Mammary epithelial cell (primary cell): ENCODE measurements at regions not wholly inside any gene's neighbourhood (a gene's known extent, or its start where the extent isn't known, plus 50 kb on each side); places are given as distances from the start of the nearest gene placed in this dataset.

Experiments
- CTCF ChIP-seq, 2 donors: IDR thresholded peaks in 1 of 2; conservative IDR thresholded peaks in 1 of 2; 2 replicates each; pipeline ENCODE4 v1.5.1; 2011 to 2012; ENCODE audit warnings: inconsistent platforms in 2 of 2, low read length in 2 of 2, mild to moderate bottlenecking in 2 of 2, control low read depth in 1 of 2, low read depth in 1 of 2; ENCODE audit not compliant: insufficient read depth in 1 of 2; ENCODE audit errors: extremely low read depth in 1 of 2
- EZH2 ChIP-seq: IDR thresholded peaks from 2 replicates; pipeline ENCODE4 v1.6.1; 2012; ENCODE audit warnings: low read length, inconsistent platforms, borderline replicate concordance

DNA sequence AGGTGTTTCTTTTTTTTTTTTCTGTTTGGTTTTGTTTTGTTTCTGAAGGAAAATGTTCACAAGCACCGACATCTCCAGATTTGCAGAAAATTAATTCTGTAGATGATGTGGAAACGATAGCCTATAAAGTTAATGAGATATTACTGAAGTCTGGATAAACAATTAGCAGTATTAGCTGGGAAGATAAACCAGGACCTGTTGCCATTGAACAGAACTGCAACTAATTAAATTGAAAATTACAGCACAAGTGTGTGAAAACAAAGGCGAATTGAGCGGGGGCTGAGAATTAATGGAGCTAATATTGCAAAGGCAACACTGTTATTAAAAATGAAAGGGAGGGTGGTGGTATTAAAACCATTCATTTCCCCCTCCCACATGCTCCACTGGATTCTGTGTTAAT, 107.5 kb upstream of the AJAP1 start:
- no peak for TF ChIP-seq EZH2
- no peak for TF ChIP-seq CTCF (conservative IDR thresholded peaks at IDR 0.05 in 1 of 2, IDR thresholded peaks at IDR 0.05 in 1 of 2; ENCODE audit: extremely low read depth in 1 of 2, insufficient read depth in 1 of 2, low read depth in 1 of 2, low read length in 2 of 2)
